B cell (primary cell): ENCODE measurements at regions not wholly inside any gene's neighbourhood (a gene's known extent, or its start where the extent isn't known, plus 50 kb on each side); places are given as distances from the start of the nearest gene placed in this dataset.

Experiments
- ATAC-seq: fragments of 200-7000 bp; cut with Tn5 transposase; one replicate; pipeline ENCODE4 v1.10.0; 2021; ENCODE audit warnings: low read depth, mild to moderate bottlenecking, moderate number of reproducible peaks, moderate library complexity
- CTCF ChIA-PET: fragments of 350-600 bp; sonication (Branson Sonifier 250); formaldehyde crosslinking; loops from one replicate; lab custom pipeline; 2021; ENCODE audit warnings: antibody characterized with exemption, inconsistent platforms; lab: Charles Lee
- POLR2A ChIA-PET: fragments of 350-600 bp; sonication (Branson Sonifier 250); formaldehyde crosslinking; loops from one replicate; lab custom pipeline; 2021; ENCODE audit warnings: antibody characterized with exemption; lab: Charles Lee
- DNase-seq: peaks from one replicate; pipeline ENCODE4 v3.0.0; 2013
- H2AFZ ChIP-seq: 2 replicates; pipeline ENCODE4 v1.6.1; 2012; ENCODE audit warnings: mild to moderate bottlenecking, low read depth, low read length; ENCODE audit not compliant: insufficient read depth, poor library complexity, severe bottlenecking
- H3K27ac ChIP-seq, 2 donors: 1 replicate in 1 of 2; 2 replicates in 1 of 2; pipeline ENCODE4 v1.5.1; 2012 to 2013; ENCODE audit warnings: low read length in 2 of 2, mild to moderate bottlenecking in 2 of 2, moderate library complexity in 1 of 2
- H3K27me3 ChIP-seq, 4 experiments: fragments of 200-600 bp in 1 of 4; sonication (generic) in 1 of 4; replicated peaks in 1 of 4; 1 replicate in 2 of 4; 2 replicates in 2 of 4; pipeline versions ENCODE4 v1.6.1 to v1.7.0; 2013 to 2016; ENCODE audit warnings: low read length in 3 of 4, mild to moderate bottlenecking in 2 of 4, mixed read lengths in 1 of 4, moderate library complexity in 1 of 4; ENCODE audit not compliant: insufficient read depth in 4 of 4, control insufficient read depth in 3 of 4; ENCODE audit errors: control extremely low read depth in 1 of 4
- H3K36me3 ChIP-seq, 2 experiments: replicated peaks in 1 of 2; 1 replicate in 1 of 2; 2 replicates in 1 of 2; pipeline versions ENCODE4 v1.6.1 to v1.7.1; 2013; ENCODE audit warnings: low read length in 1 of 2; ENCODE audit not compliant: insufficient read depth in 2 of 2, control insufficient read depth in 1 of 2; ENCODE audit errors: control extremely low read depth in 1 of 2, extremely low read depth in 1 of 2
- H3K4me1 ChIP-seq, 2 donors: fragments of 200-600 bp in 1 of 2; sonication (generic) in 1 of 2; 1 replicate in 1 of 2; 2 replicates in 1 of 2; pipeline versions ENCODE4 v1.5.1 to v1.6.1; 2013 to 2017; ENCODE audit warnings: low read length in 2 of 2; ENCODE audit not compliant: control insufficient read depth in 2 of 2, insufficient read depth in 2 of 2
- H3K4me2 ChIP-seq: replicated peaks from 2 replicates; pipeline ENCODE3; 2012; ENCODE audit warnings: mild to moderate bottlenecking, low read depth, low read length; ENCODE audit not compliant: poor library complexity, severe bottlenecking
- H3K4me3 ChIP-seq, 5 experiments: fragments of 200-600 bp in 1 of 5; sonication (generic) in 1 of 5; 1 replicate in 3 of 5; 2 replicates in 2 of 5; pipeline versions ENCODE4 v1.5.1 to v1.7.0; 2011 to 2016; ENCODE audit warnings: low read length in 4 of 5, mild to moderate bottlenecking in 4 of 5, low read depth in 2 of 5, control low read depth in 1 of 5, moderate library complexity in 1 of 5; ENCODE audit not compliant: insufficient read depth in 1 of 5; ENCODE audit errors: control extremely low read depth in 1 of 5, extremely low read depth in 1 of 5
- H3K79me2 ChIP-seq: fragments of 200-600 bp; sonication (generic); one replicate; pipeline ENCODE4 v1.6.0; 2016; ENCODE audit warnings: low read length; ENCODE audit not compliant: control insufficient read depth, insufficient read depth
- H3K9ac ChIP-seq: fragments of 200-600 bp; sonication (generic); 2 replicates; pipeline ENCODE4 v1.6.1; 2017; ENCODE audit warnings: mild to moderate bottlenecking, low read length, moderate library complexity
- H3K9me3 ChIP-seq, 3 donors: one replicate each; pipeline versions ENCODE4 v1.6.1 to v1.7.1; 2013; ENCODE audit warnings: low read length in 2 of 3; ENCODE audit not compliant: control insufficient read depth in 2 of 3, insufficient read depth in 1 of 3; ENCODE audit errors: control extremely low read depth in 1 of 3
- H4K20me1 ChIP-seq: 2 replicates; pipeline ENCODE4 v1.6.0; 2012; ENCODE audit warnings: mild to moderate bottlenecking, low read length; ENCODE audit not compliant: insufficient read depth, control insufficient read depth, poor library complexity, severe bottlenecking
- H3K27ac Mint-ChIP-seq: one replicate; pipeline ENCODE4 v1.8.0; 2021; ENCODE audit warnings: mixed read lengths
- H3K27me3 Mint-ChIP-seq: one replicate; pipeline ENCODE4 v1.8.0; 2021; ENCODE audit warnings: mixed read lengths
- H3K4me1 Mint-ChIP-seq: one replicate; pipeline ENCODE4 v1.8.0; 2021; ENCODE audit warnings: mixed read lengths
- H3K4me3 Mint-ChIP-seq: one replicate; pipeline ENCODE4 v1.8.0; 2021; ENCODE audit warnings: mixed read lengths
- H3K9me3 Mint-ChIP-seq: one replicate; pipeline ENCODE4 v1.8.0; 2022; ENCODE audit warnings: mixed read lengths; ENCODE audit not compliant: insufficient read depth
- EZH2 ChIP-seq: IDR thresholded peaks from 2 replicates; pipeline ENCODE4 v1.6.1; 2012; ENCODE audit warnings: borderline replicate concordance, low read depth, mild to moderate bottlenecking, moderate library complexity, low read length; ENCODE audit not compliant: insufficient read depth, poor library complexity, severe bottlenecking
- WGBS: methylation state at CpG from one replicate; pipeline ENCODE4 v1.1.5; 2013; ENCODE audit warnings: missing lambda C conversion rate; ENCODE audit not compliant: insufficient coverage; 5-methylcytosine and 5-hydroxymethylcytosine counted together
- intact Hi-C: fragments of 100-400 bp; cut with micrococcal nuclease; formaldehyde crosslinking; loops from one replicate; pipeline ENCODE4 v1.10.0; 2022
- TF ChIP-seq, protein P1 (sequence below): fragments of 200-600 bp; IDR thresholded peaks from one replicate; pipeline ENCODE4 v1.8.0; 2022; ENCODE audit warnings: antibody characterized with exemption, mild to moderate bottlenecking

DNA sequence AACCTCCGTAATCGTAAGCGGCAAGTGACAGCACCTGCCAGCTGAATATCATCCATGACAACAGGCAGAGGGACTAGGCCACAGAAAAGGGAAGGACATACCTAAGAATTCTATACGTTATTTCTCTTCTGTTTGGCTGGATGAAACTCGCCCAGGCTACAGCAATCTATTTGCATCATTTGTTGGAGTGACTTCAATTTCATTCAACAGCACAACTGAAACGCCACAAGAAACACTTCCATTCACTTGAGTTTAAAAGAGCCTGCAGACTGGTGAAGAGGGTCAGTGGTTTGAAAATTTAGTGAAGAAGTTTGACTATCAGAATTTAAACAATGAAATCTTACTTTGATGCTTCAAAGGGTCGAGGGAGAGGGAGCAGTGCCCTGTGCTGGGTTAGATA, 378.7 kb downstream of the LMO4 start:
- Histone ChIP-seq H3K27me3 (no peaks in the 10 kb centered on the region), H3K4me3 (no peak overlapping the region), H4K20me1 (no peaks in the 10 kb centered on the region), H3K79me2 (no peaks in the 10 kb centered on the region), H3K4me1 (no peaks in the 10 kb centered on the region), H3K27ac (no peak overlapping the region), H3K4me2 (no peak overlapping the region), H2AFZ (no peak overlapping the region), H3K36me3 (no peaks in the 10 kb centered on the region), H3K9me3 (peaks cover 0 to 4% (median 1%) of the 10 kb centered on the region in 3 donors), H3K9ac (no peak overlapping the region)
- Mint-ChIP-seq H3K4me1 (no peaks in the 10 kb centered on the region), H3K27me3 (no peaks in the 10 kb centered on the region), H3K4me3 (no peak overlapping the region), H3K9me3 (peaks cover 2% of the 10 kb centered on the region), H3K27ac (no peak overlapping the region)
- ATAC-seq (no peak), DNase-seq (no peak)
- CTCF ChIA-PET, result no interaction called here
- WGBS, result 97% methylated on average over 4 of the region's 7 CpGs
- intact Hi-C loops, result no loop called here
- TF ChIP-seq, protein P1, sequence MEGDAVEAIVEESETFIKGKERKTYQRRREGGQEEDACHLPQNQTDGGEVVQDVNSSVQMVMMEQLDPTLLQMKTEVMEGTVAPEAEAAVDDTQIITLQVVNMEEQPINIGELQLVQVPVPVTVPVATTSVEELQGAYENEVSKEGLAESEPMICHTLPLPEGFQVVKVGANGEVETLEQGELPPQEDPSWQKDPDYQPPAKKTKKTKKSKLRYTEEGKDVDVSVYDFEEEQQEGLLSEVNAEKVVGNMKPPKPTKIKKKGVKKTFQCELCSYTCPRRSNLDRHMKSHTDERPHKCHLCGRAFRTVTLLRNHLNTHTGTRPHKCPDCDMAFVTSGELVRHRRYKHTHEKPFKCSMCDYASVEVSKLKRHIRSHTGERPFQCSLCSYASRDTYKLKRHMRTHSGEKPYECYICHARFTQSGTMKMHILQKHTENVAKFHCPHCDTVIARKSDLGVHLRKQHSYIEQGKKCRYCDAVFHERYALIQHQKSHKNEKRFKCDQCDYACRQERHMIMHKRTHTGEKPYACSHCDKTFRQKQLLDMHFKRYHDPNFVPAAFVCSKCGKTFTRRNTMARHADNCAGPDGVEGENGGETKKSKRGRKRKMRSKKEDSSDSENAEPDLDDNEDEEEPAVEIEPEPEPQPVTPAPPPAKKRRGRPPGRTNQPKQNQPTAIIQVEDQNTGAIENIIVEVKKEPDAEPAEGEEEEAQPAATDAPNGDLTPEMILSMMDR, result no peak
- no peak for TF ChIP-seq EZH2
- POLR2A ChIA-PET, result no interaction called here

DNA sequence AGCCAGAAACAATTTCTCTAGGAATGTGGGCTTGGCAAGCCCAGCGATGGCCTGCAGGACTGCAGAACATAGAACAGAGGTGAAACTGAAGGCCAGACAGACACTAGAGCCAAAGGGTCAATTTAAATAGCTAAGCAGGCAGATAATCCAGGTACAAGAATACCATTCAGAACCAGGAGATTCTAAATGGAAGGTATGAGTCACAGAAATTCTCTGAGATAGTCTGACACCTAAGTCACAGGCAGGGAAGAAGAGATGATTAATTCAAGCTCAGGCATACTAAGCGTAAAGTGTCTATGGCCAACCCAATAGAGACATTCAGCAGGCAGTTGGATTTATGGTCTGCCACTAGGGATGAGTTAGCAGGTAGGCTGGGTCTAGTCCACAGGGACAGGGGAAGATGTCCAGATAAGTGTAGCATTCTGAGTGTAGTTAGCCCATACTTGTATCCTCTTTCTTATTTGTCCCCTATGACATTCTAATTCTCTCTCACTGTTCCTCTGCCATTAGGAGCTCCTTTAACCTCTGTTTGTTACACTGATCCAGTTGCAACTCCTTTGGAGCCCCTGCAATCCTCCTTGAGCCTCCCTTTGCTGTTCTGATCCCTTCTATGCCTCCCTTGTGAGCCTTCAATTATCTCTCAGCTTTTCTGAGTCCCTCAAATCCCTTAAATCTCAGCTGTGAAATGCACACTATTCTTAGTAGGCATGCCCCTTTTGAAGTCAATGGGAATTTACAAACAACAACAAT, 383.8 kb downstream of the LMO4 start:
- 100% methylated on average over 1 of the region's 2 CpGs for WGBS
- H3K79me2 ChIP-seq, result no peaks in the 10 kb centered on the region
- H3K27ac ChIP-seq, result no peak overlapping the region
- no peaks in the 10 kb centered on the region for H4K20me1 ChIP-seq
- no peaks in the 10 kb centered on the region for H3K27me3 ChIP-seq
- Mint-ChIP-seq H3K4me1 (peaks cover 3% of the 10 kb centered on the region), H3K27me3 (no peaks in the 10 kb centered on the region), H3K27ac (no peak overlapping the region), H3K9me3 (no peaks in the 10 kb centered on the region), H3K4me3 (no peak overlapping the region)
- CTCF ChIA-PET, result no interaction called here
- no peak overlapping the region for H3K4me2 ChIP-seq
- no peaks in the 10 kb centered on the region for H3K9me3 ChIP-seq
- intact Hi-C loops, result no loop called here
- no peak overlapping the region for H3K4me3 ChIP-seq
- no peak for TF ChIP-seq EZH2
- TF ChIP-seq, protein P1, result no peak
- H3K36me3 ChIP-seq, result no peaks in the 10 kb centered on the region
- no peaks in the 10 kb centered on the region for H3K4me1 ChIP-seq
- ATAC-seq (no peak), DNase-seq (no peak)
- H2AFZ ChIP-seq, result no peak overlapping the region
- POLR2A ChIA-PET, result no interaction called here
- no peak overlapping the region for H3K9ac ChIP-seq
